ENCODE measurements at regions not wholly inside any gene's neighbourhood (a gene's known extent, or its start where the extent isn't known, plus 50 kb on each side); places are given as distances from the start of the nearest gene placed in this dataset.

GRCh38 chr3:143187111-143187510 lies 67.5 kb downstream of the CHST2 start:
- no peak for TF ChIP-seq DPF2 (IDR thresholded peaks at IDR 0.05)
- TF ChIP-seq POLR2AphosphoS2 (IDR thresholded peaks at IDR 0.05; ENCODE audit: low read depth, low read length): no peak
- TF ChIP-seq TBL1XR1 (IDR thresholded peaks at IDR 0.05; ENCODE audit: low read depth, low read length): no peak
- no peak for TF ChIP-seq FOS (IDR thresholded peaks at IDR 0.05; ENCODE audit: borderline replicate concordance, extremely low read depth, insufficient read length)
- TF ChIP-seq PBX3 (IDR thresholded peaks at IDR 0.05; ENCODE audit: insufficient replicate concordance, low read depth, low read length): no peak
- TF ChIP-seq, protein P1, sequence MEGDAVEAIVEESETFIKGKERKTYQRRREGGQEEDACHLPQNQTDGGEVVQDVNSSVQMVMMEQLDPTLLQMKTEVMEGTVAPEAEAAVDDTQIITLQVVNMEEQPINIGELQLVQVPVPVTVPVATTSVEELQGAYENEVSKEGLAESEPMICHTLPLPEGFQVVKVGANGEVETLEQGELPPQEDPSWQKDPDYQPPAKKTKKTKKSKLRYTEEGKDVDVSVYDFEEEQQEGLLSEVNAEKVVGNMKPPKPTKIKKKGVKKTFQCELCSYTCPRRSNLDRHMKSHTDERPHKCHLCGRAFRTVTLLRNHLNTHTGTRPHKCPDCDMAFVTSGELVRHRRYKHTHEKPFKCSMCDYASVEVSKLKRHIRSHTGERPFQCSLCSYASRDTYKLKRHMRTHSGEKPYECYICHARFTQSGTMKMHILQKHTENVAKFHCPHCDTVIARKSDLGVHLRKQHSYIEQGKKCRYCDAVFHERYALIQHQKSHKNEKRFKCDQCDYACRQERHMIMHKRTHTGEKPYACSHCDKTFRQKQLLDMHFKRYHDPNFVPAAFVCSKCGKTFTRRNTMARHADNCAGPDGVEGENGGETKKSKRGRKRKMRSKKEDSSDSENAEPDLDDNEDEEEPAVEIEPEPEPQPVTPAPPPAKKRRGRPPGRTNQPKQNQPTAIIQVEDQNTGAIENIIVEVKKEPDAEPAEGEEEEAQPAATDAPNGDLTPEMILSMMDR (IDR thresholded peaks at IDR 0.05 in 2 of 3, conservative IDR thresholded peaks at IDR 0.05 in 1 of 3; ENCODE audit: control insufficient read depth in 2 of 3, extremely low read depth in 1 of 3, insufficient read depth in 1 of 3, low read depth in 3 of 3, low read length in 3 of 3): no peak
- TF ChIP-seq RELA (IDR thresholded peaks at IDR 0.05; ENCODE audit: borderline replicate concordance, partially characterized antibody): no peak
- TF ChIP-seq CBFB (IDR thresholded peaks at IDR 0.05; ENCODE audit: low read depth): no peak

Data from GM12878 (cell line).